ENCODE measurements at regions not wholly inside any gene's neighbourhood (a gene's known extent, or its start where the extent isn't known, plus 50 kb on each side); places are given as distances from the start of the nearest gene placed in this dataset.
A peak's percentile ranks its signal among the peaks of the same experiment; 100 is the strongest.

DNA sequence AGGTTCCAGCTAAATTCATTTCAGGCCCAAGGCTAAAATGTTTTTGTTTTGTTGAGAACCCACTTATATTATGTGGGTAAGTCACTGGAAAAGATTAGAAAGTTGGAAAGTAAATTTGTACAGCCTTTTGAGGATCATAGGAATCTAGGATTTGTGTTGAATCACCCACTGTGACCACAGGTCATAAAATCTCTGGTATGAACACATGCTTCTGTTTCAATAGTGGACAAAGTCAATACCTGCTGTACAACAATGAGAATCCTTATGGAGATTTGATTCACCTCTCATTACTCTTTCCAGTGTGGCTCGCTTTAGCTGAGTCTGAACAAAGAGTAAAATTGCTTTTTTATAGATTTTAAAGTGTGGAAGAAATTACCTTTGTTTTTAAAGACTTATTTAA, 369.5 kb downstream of the TMEM167A start:
- Histone ChIP-seq H3K4me2 (ENCODE audit: low read length) (0 out of 2 replicates have a peak overlapping the region, but pooled peaks have one; percentile 1), H2AFZ (ENCODE audit: low read depth, low read length, poor library complexity, severe bottlenecking) (peak overlapping the region; percentile 31), H3K9me2 (ENCODE audit: insufficient read depth) (no peaks in the 10 kb centered on the region; the same call in 1 of the 2 replicates), H3K4me1 (ENCODE audit: control insufficient read depth in 1 of 2, insufficient read depth in 2 of 2, low read length in 2 of 2) (peaks cover 3 to 8% of the 10 kb centered on the region in 2 experiments; a peak in 2 of 4 replicates), H3K27me3 (ENCODE audit: insufficient read depth, low read length) (no peaks in the 10 kb centered on the region), H3K27ac (ENCODE audit: low read depth, low read length) (no peak overlapping the region), H3K4me3 (replicated peaks in 1 of 2; ENCODE audit: low read depth in 1 of 2, low read length in 2 of 2) (no peak overlapping the region), H3K36me3 (ENCODE audit: control insufficient read depth in 1 of 2, insufficient read depth in 2 of 2, low read length in 2 of 2) (no peaks in the 10 kb centered on the region), H3K9ac (ENCODE audit: low read length) (no peak overlapping the region), H3K79me2 (ENCODE audit: insufficient read depth, low read length) (no peaks in the 10 kb centered on the region), H4K20me1 (ENCODE audit: insufficient read depth) (no peaks in the 10 kb centered on the region), H3K9me3 (ENCODE audit: control insufficient read depth in 1 of 2, insufficient read depth in 1 of 2, low read depth in 1 of 2, low read length in 2 of 2) (no peaks in the 10 kb centered on the region)
- ATAC-seq (peak; percentile 64; the same call in 1 of the 2 replicates), DNase-seq (ENCODE audit: low read depth, low spot score) (no peak)
- ChIA-PET RAD21 (ENCODE audit: low non-redundant PET in 1 of 2, low total read pairs in 2 of 2, uncharacterized antibody in 2 of 2, unreplicated experiment in 2 of 2) (no interaction called here), POLR2A (no interaction called here), CTCF (no interaction called here)
- no peak for TF ChIP-seq EGR1 (IDR thresholded peaks at IDR 0.05; ENCODE audit: low read depth)
- no peak for TF ChIP-seq POLR2AphosphoS5 (IDR thresholded peaks at IDR 0.05; ENCODE audit: low read depth, low read length)
- TF ChIP-seq YY1 (IDR thresholded peaks at IDR 0.05; ENCODE audit: extremely low read depth, insufficient replicate concordance, low read depth, low read length): no peak
- no peak for TF ChIP-seq ELF1 (IDR thresholded peaks at IDR 0.05; ENCODE audit: borderline replicate concordance, low read depth)
- TF ChIP-seq, protein P1, sequence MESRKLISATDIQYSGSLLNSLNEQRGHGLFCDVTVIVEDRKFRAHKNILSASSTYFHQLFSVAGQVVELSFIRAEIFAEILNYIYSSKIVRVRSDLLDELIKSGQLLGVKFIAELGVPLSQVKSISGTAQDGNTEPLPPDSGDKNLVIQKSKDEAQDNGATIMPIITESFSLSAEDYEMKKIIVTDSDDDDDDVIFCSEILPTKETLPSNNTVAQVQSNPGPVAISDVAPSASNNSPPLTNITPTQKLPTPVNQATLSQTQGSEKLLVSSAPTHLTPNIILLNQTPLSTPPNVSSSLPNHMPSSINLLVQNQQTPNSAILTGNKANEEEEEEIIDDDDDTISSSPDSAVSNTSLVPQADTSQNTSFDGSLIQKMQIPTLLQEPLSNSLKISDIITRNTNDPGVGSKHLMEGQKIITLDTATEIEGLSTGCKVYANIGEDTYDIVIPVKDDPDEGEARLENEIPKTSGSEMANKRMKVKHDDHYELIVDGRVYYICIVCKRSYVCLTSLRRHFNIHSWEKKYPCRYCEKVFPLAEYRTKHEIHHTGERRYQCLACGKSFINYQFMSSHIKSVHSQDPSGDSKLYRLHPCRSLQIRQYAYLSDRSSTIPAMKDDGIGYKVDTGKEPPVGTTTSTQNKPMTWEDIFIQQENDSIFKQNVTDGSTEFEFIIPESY (IDR thresholded peaks at IDR 0.05; ENCODE audit: extremely low read depth, insufficient replicate concordance, low read length): no peak
- no peak for TF ChIP-seq CEBPB (IDR thresholded peaks at IDR 0.05; ENCODE audit: low read depth)
- TF ChIP-seq CBX3 (IDR thresholded peaks at IDR 0.05; ENCODE audit: low read depth): no peak
- TF ChIP-seq EZH2 (IDR thresholded peaks at IDR 0.05): no peak
- no peak for TF ChIP-seq RAD21 (IDR thresholded peaks at IDR 0.05; ENCODE audit: low read depth)
- TF ChIP-seq SP1 (IDR thresholded peaks at IDR 0.05; ENCODE audit: low read depth): no peak
- TF ChIP-seq POLR2A (IDR thresholded peaks at IDR 0.05; ENCODE audit: borderline replicate concordance, extremely low read depth, insufficient read depth, insufficient read length): no peak
- no peak for TF ChIP-seq JUND (IDR thresholded peaks at IDR 0.05)
- TF ChIP-seq, protein P2, sequence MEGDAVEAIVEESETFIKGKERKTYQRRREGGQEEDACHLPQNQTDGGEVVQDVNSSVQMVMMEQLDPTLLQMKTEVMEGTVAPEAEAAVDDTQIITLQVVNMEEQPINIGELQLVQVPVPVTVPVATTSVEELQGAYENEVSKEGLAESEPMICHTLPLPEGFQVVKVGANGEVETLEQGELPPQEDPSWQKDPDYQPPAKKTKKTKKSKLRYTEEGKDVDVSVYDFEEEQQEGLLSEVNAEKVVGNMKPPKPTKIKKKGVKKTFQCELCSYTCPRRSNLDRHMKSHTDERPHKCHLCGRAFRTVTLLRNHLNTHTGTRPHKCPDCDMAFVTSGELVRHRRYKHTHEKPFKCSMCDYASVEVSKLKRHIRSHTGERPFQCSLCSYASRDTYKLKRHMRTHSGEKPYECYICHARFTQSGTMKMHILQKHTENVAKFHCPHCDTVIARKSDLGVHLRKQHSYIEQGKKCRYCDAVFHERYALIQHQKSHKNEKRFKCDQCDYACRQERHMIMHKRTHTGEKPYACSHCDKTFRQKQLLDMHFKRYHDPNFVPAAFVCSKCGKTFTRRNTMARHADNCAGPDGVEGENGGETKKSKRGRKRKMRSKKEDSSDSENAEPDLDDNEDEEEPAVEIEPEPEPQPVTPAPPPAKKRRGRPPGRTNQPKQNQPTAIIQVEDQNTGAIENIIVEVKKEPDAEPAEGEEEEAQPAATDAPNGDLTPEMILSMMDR (IDR thresholded peaks at IDR 0.05 in 2 of 3, conservative IDR thresholded peaks at IDR 0.05 in 1 of 3; ENCODE audit: borderline replicate concordance in 1 of 3, insufficient read depth in 1 of 3, low read depth in 2 of 3, low read length in 2 of 3): no peak
- no peak for TF ChIP-seq TCF7L2 (IDR thresholded peaks at IDR 0.05; ENCODE audit: borderline replicate concordance, extremely low read depth, insufficient read depth, insufficient read length)
- TF ChIP-seq ZNF274 (IDR thresholded peaks at IDR 0.05; ENCODE audit: low read depth, low read length): no peak
- TF ChIP-seq, protein P3, sequence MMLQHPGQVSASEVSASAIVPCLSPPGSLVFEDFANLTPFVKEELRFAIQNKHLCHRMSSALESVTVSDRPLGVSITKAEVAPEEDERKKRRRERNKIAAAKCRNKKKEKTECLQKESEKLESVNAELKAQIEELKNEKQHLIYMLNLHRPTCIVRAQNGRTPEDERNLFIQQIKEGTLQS (IDR thresholded peaks at IDR 0.05): no peak
- TF ChIP-seq, protein P4, sequence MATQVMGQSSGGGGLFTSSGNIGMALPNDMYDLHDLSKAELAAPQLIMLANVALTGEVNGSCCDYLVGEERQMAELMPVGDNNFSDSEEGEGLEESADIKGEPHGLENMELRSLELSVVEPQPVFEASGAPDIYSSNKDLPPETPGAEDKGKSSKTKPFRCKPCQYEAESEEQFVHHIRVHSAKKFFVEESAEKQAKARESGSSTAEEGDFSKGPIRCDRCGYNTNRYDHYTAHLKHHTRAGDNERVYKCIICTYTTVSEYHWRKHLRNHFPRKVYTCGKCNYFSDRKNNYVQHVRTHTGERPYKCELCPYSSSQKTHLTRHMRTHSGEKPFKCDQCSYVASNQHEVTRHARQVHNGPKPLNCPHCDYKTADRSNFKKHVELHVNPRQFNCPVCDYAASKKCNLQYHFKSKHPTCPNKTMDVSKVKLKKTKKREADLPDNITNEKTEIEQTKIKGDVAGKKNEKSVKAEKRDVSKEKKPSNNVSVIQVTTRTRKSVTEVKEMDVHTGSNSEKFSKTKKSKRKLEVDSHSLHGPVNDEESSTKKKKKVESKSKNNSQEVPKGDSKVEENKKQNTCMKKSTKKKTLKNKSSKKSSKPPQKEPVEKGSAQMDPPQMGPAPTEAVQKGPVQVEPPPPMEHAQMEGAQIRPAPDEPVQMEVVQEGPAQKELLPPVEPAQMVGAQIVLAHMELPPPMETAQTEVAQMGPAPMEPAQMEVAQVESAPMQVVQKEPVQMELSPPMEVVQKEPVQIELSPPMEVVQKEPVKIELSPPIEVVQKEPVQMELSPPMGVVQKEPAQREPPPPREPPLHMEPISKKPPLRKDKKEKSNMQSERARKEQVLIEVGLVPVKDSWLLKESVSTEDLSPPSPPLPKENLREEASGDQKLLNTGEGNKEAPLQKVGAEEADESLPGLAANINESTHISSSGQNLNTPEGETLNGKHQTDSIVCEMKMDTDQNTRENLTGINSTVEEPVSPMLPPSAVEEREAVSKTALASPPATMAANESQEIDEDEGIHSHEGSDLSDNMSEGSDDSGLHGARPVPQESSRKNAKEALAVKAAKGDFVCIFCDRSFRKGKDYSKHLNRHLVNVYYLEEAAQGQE (IDR thresholded peaks at IDR 0.05; ENCODE audit: low read depth): no peak
- TF ChIP-seq SIN3A (IDR thresholded peaks at IDR 0.05; ENCODE audit: low read depth): no peak
- no peak for TF ChIP-seq FOSL1 (IDR thresholded peaks at IDR 0.05; ENCODE audit: low read depth)
- TF ChIP-seq, protein P5, sequence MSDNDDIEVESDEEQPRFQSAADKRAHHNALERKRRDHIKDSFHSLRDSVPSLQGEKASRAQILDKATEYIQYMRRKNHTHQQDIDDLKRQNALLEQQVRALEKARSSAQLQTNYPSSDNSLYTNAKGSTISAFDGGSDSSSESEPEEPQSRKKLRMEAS (IDR thresholded peaks at IDR 0.05): no peak
- intact Hi-C loops (cut with micrococcal nuclease): no loop called here
- BruUV-seq (replicated peaks): no TSS peak
